HepG2 (cell line): ENCODE measurements at regions not wholly inside any gene's neighbourhood (a gene's known extent, or its start where the extent isn't known, plus 50 kb on each side); places are given as distances from the start of the nearest gene placed in this dataset.

Experiments
- ATAC-seq: fragments of 200-7000 bp; cut with Tn5 transposase; 3 replicates; pipeline ENCODE4 v1.9.1; 2020; ENCODE audit warnings: mild to moderate bottlenecking, moderate library complexity
- BruUV-seq: library from RNA; stranded (reverse); fragments of 400-500 nt; replicated peaks from 2 replicates; lab custom pipeline; 2021; lab: Mats Ljungman, UMichigan
- CTCF ChIA-PET: fragments of 300-600 bp; formaldehyde crosslinking; extraction: SDS; loops from one replicate; lab custom pipeline; 2021; ENCODE audit warnings: low total read pairs, inconsistent platforms, low intra/inter-chr PET ratio; lab: Yijun Ruan, JAX
- POLR2A ChIA-PET: fragments of 350-600 bp; sonication (Branson Sonifier 250); formaldehyde crosslinking; loops from one replicate; lab custom pipeline; 2020; ENCODE audit warnings: antibody characterized with exemption, inconsistent platforms; lab: Yijun Ruan, JAX
- DNase-seq: peaks from one replicate; pipeline ENCODE4 v3.0.0-alpha.2; 2015; ENCODE audit warnings: low spot score
- FAIRE-seq: peaks from 3 replicates; lab custom pipeline; 2011; peaks lifted over from hg19 to GRCh38; lab: Jason Lieb, UNC
- H2AFZ ChIP-seq: one replicate; pipeline ENCODE4 v1.6.1; 2011; ENCODE audit warnings: low read length, inconsistent platforms
- H3K27ac ChIP-seq: fragments of 300-600 bp; 3 replicates; pipeline ENCODE4 v1.8.0; 2011; ENCODE audit warnings: mixed run types, mild to moderate bottlenecking, mixed read lengths, low read length, inconsistent platforms; ENCODE audit not compliant: insufficient read depth; ENCODE audit errors: extremely low read length
- H3K27me3 ChIP-seq, 2 experiments: fragments of 200-600 bp in 1 of 2; 2 replicates in 1 of 2; 3 replicates in 1 of 2; pipeline versions ENCODE4 v1.6.0 to v1.8.0; 2011; ENCODE audit warnings: low read length in 2 of 2, mild to moderate bottlenecking in 2 of 2, moderate library complexity in 2 of 2, inconsistent platforms in 1 of 2; ENCODE audit not compliant: insufficient read depth in 2 of 2, control insufficient read depth in 1 of 2
- H3K36me3 ChIP-seq, 2 experiments: fragments of 200-600 bp in 1 of 2; replicated peaks in 1 of 2; 2 replicates in 1 of 2; 3 replicates in 1 of 2; pipeline versions ENCODE4 v1.5.1 to v1.8.0; 2011; ENCODE audit warnings: low read length in 2 of 2, inconsistent platforms in 1 of 2; ENCODE audit not compliant: insufficient read depth in 2 of 2, control insufficient read depth in 1 of 2
- H3K4me1 ChIP-seq: 2 replicates; pipeline ENCODE4 v1.5.1; 2012; ENCODE audit warnings: low read length, inconsistent platforms; ENCODE audit not compliant: insufficient read depth
- H3K4me2 ChIP-seq: 2 replicates; pipeline ENCODE4 v1.6.0; 2011; ENCODE audit warnings: low read depth, low read length, inconsistent platforms
- H3K4me3 ChIP-seq, 3 experiments: fragments of 200-600 bp in 1 of 3; sonication (generic), shearing (Covaris generic) in 1 of 3; replicated peaks in 1 of 3; 2 replicates each; pipeline ENCODE4 v1.5.1; 2011 to 2016; ENCODE audit warnings: low read length in 3 of 3, inconsistent platforms in 2 of 3, low read depth in 2 of 3, mild to moderate bottlenecking in 2 of 3, control low read depth in 1 of 3, mixed read lengths in 1 of 3; ENCODE audit not compliant: insufficient read depth in 1 of 3
- H3K79me2 ChIP-seq: one replicate; pipeline ENCODE4 v1.6.1; 2011; ENCODE audit warnings: low read length, inconsistent platforms; ENCODE audit not compliant: insufficient read depth
- H3K9ac ChIP-seq: 2 replicates; pipeline ENCODE4 v1.6.0; 2011; ENCODE audit warnings: mild to moderate bottlenecking, low read depth, low read length, inconsistent platforms; ENCODE audit not compliant: insufficient read depth
- H3K9me3 ChIP-seq: 2 replicates; pipeline ENCODE4 v1.5.1; 2012; ENCODE audit warnings: mild to moderate bottlenecking, low read length
- H4K20me1 ChIP-seq: 2 replicates; pipeline ENCODE4 v1.6.0; 2011; ENCODE audit warnings: inconsistent platforms, mild to moderate bottlenecking, low read length, moderate library complexity; ENCODE audit not compliant: insufficient read depth
- ATF6 ChIP-seq: sonication (generic); formaldehyde crosslinking; conservative IDR thresholded peaks from 2 replicates; pipeline ENCODE4 v1.4.0; 2020; ENCODE audit warnings: missing genetic modification reagents
- CREB3 ChIP-seq: sonication (generic); formaldehyde crosslinking; IDR thresholded peaks from 2 replicates; pipeline ENCODE4 v1.5.0; 2020; ENCODE audit warnings: missing genetic modification reagents
- CTCF ChIP-seq: sonication (generic); formaldehyde crosslinking; IDR thresholded peaks from 2 replicates; pipeline ENCODE4 v1.5.0; 2020; ENCODE audit warnings: mild to moderate bottlenecking, missing genetic modification reagents, moderate library complexity
- KMT2B ChIP-seq: IDR thresholded peaks from 2 replicates; pipeline ENCODE4 v1.6.1; 2016; ENCODE audit warnings: missing genetic modification reagents, missing compliant biosample characterization
- MZF1 ChIP-seq: sonication (generic); formaldehyde crosslinking; IDR thresholded peaks from 2 replicates; pipeline ENCODE4 v1.8.1; 2023; ENCODE audit warnings: mild to moderate bottlenecking, missing genetic modification reagents, borderline replicate concordance
- POGK ChIP-seq: sonication (generic); formaldehyde crosslinking; conservative IDR thresholded peaks from 2 replicates; pipeline ENCODE4 v1.8.0; 2022; ENCODE audit warnings: mild to moderate bottlenecking, moderate library complexity, missing genetic modification reagents
- SMC3 ChIP-seq: IDR thresholded peaks from 2 replicates; pipeline ENCODE4 v1.6.1; 2011; ENCODE audit warnings: low read length, improper control_type of control experiment
- SP2 ChIP-seq: sonication (generic); formaldehyde crosslinking; IDR thresholded peaks from 2 replicates; pipeline ENCODE4 v1.5.1; 2020; ENCODE audit warnings: mild to moderate bottlenecking, missing genetic modification reagents
- STAG1 ChIP-seq: sonication (generic); formaldehyde crosslinking; IDR thresholded peaks from 2 replicates; pipeline ENCODE4 v1.4.0; 2020; ENCODE audit warnings: missing genetic modification reagents
- TFDP1 ChIP-seq: IDR thresholded peaks from 2 replicates; pipeline ENCODE4 v1.6.1; 2016; ENCODE audit warnings: missing compliant biosample characterization, missing genetic modification reagents, borderline replicate concordance
- ZNF34 ChIP-seq: sonication (generic); formaldehyde crosslinking; IDR thresholded peaks from 2 replicates; pipeline ENCODE4 v1.4.0; 2020; ENCODE audit warnings: mild to moderate bottlenecking, missing genetic modification reagents, borderline replicate concordance
- ZNF619 ChIP-seq: sonication (generic); formaldehyde crosslinking; IDR thresholded peaks from 2 replicates; pipeline ENCODE4 v1.4.0; 2020; ENCODE audit warnings: mild to moderate bottlenecking, missing genetic modification reagents
- WGBS: methylation state at CpG from one replicate; pipeline ENCODE4 v1.1.6; 2017; ENCODE audit warnings: low lambda C conversion rate; 5-methylcytosine and 5-hydroxymethylcytosine counted together
- in situ Hi-C: cut with HindIII; loops from 2 replicates; pipeline ENCODE4 v1.10.0; 2017; ENCODE audit warnings: low pct_unique_long_range_greater_than_20kb; ENCODE audit not compliant: extremely low pct_ligation_motif_present
- intact Hi-C: fragments of 100-400 bp; cut with micrococcal nuclease; formaldehyde crosslinking; loops from one replicate; pipeline ENCODE4 v1.10.0; 2022; ENCODE audit not compliant: unreplicated experiment

GRCh38 chr13:107124129-107124718 lies 556.3 kb upstream of the ARGLU1 start:
- Histone ChIP-seq H3K4me1 (peaks cover 34% of the 10 kb centered on the region), H2AFZ (no peak overlapping the region), H3K4me3 (no peak overlapping the region), H3K27me3 (no peaks in the 10 kb centered on the region; a peak in 1 of 5 replicates), H4K20me1 (no peaks in the 10 kb centered on the region), H3K27ac (no peak overlapping the region), H3K9ac (no peak overlapping the region), H3K79me2 (no peaks in the 10 kb centered on the region), H3K36me3 (no peaks in the 10 kb centered on the region), H3K4me2 (no peak overlapping the region), H3K9me3 (no peaks in the 10 kb centered on the region)
- in situ Hi-C loops = no loop called here
- peak; percentile 18 for DNase-seq
- BruUV-seq = no TSS peak
- ChIA-PET POLR2A (no interaction called here), CTCF (interaction anchor here (1.2 kb wide), 1 partner anchor 587 kb away, joined by 4 read pairs; no protein-coding TSS in a partner anchor)
- 0% methylated on average over 2 of the region's 2 CpGs for WGBS
- no peak for ATAC-seq
- peak; percentile 15 for FAIRE-seq
- intact Hi-C loops = loop anchor here (1.0 to 5.0 kb wide), 4 partner anchors 206 to 587 kb away; partner anchors contain the start of gene EFNB2
- TF ChIP-seq ZNF619 (CRISPR knock-in tag) (no peak), SMC3 (0 out of 2 replicates have a peak, but pooled peaks have one; percentile 41), ZNF34 (no peak), CTCF (peak; percentile 48), POGK (CRISPR knock-in tag) (no peak), KMT2B (CRISPR knock-in tag) (no peak), SP2 (no peak), ATF6 (CRISPR knock-in tag) (no peak), STAG1 (peak; percentile 68), CREB3 (CRISPR knock-in tag) (no peak), TFDP1 (CRISPR knock-in tag) (no peak), MZF1 (CRISPR knock-in tag) (no peak)
